Nephron (organoid): ENCODE measurements at regions not wholly inside any gene's neighbourhood (a gene's known extent, or its start where the extent isn't known, plus 50 kb on each side); places are given as distances from the start of the nearest gene placed in this dataset.

ENCODE experiments used
- H3K27ac Mint-ChIP-seq, 3 experiments: 2 replicates each; pipeline ENCODE4 v1.8.0; 2020; ENCODE audit warnings: mixed read lengths in 3 of 3, mild to moderate bottlenecking in 2 of 3, moderate library complexity in 1 of 3
- H3K27me3 Mint-ChIP-seq: 2 replicates; pipeline ENCODE4 v1.8.0; 2021; ENCODE audit warnings: low read depth, mild to moderate bottlenecking, moderate library complexity, mixed read lengths
- H3K36me3 Mint-ChIP-seq: 2 replicates; pipeline ENCODE4 v1.8.0; 2020; ENCODE audit warnings: low read depth, mixed read lengths
- H3K4me1 Mint-ChIP-seq: 2 replicates; pipeline ENCODE4 v1.8.0; 2020; ENCODE audit warnings: mixed read lengths
- H3K4me3 Mint-ChIP-seq, 3 experiments: 2 replicates each; pipeline ENCODE4 v1.8.0; 2020; ENCODE audit warnings: mild to moderate bottlenecking in 3 of 3, mixed read lengths in 3 of 3, moderate library complexity in 2 of 3
- H3K9me3 Mint-ChIP-seq: 2 replicates; pipeline ENCODE4 v1.8.0; 2020; ENCODE audit warnings: mixed read lengths
- TF ChIP-seq, protein P1 (sequence below), 3 experiments: fragments of 200-600 bp; sonication (generic); IDR thresholded peaks; one replicate each; pipeline ENCODE4 v1.5.0; 2021; ENCODE audit warnings: antibody characterized with exemption in 3 of 3; ENCODE audit not compliant: unreplicated experiment in 3 of 3

DNA sequence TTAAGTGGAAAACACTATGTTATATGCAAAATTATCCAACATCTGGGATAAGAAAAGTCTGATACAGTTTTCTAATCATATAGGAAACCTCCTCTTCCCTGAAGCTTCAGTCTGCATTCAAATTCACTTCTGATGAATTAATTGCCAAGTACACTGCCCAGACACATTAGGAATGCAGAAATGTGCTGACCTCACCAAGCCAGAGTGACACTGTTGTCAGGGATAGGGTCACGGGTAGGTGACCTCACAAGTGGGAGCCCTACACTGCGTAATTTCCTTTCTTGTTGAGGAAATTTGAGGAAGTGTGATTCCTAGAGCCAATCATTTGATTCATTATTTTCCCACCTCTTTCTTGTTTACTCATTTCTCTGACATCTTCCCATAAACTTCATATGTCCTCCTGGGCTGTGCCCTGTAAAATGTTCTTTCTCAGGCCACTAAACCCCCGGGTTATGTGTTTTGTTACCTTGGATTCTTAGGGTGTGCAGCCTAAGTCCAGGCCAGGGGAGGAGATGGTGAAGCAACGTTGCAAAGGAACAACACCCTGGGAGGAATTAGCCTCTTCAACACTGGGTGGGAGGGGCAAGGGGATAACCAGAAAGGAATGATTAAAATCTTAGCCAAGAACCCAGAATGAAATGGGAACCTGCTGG lies 411.9 kb downstream of the MTRR start:
- no peak overlapping the region for H3K27ac Mint-ChIP-seq
- no peaks in the 10 kb centered on the region for H3K36me3 Mint-ChIP-seq
- H3K4me3 Mint-ChIP-seq = no peak overlapping the region
- TF ChIP-seq, protein P1, sequence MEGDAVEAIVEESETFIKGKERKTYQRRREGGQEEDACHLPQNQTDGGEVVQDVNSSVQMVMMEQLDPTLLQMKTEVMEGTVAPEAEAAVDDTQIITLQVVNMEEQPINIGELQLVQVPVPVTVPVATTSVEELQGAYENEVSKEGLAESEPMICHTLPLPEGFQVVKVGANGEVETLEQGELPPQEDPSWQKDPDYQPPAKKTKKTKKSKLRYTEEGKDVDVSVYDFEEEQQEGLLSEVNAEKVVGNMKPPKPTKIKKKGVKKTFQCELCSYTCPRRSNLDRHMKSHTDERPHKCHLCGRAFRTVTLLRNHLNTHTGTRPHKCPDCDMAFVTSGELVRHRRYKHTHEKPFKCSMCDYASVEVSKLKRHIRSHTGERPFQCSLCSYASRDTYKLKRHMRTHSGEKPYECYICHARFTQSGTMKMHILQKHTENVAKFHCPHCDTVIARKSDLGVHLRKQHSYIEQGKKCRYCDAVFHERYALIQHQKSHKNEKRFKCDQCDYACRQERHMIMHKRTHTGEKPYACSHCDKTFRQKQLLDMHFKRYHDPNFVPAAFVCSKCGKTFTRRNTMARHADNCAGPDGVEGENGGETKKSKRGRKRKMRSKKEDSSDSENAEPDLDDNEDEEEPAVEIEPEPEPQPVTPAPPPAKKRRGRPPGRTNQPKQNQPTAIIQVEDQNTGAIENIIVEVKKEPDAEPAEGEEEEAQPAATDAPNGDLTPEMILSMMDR (IDR thresholded peaks at IDR 0.05; ENCODE audit: unreplicated experiment in 3 of 3) = no peak
- H3K9me3 Mint-ChIP-seq = peaks cover 10% of the 10 kb centered on the region
- no peaks in the 10 kb centered on the region for H3K27me3 Mint-ChIP-seq
- H3K4me1 Mint-ChIP-seq = no peaks in the 10 kb centered on the region

DNA sequence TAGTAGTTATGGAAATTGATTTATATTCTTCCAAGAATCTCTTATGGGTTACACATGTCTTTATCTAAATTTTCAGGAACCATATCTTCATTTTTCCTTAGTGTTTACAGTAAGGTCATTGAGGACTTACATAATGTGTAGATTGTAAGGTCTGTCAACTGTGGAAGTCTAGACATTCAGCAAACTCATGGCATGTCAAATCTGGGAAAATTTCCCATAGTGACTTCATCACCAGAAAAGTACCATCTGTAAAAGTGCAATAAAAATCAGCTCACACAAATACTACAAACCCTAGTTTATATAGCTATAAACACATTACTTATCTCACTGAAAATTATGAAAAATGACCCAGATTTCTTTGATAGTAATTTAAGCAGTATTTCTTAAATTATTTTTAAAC lies 419.4 kb downstream of the MTRR start:
- Mint-ChIP-seq H3K4me3 (no peak overlapping the region), H3K36me3 (no peaks in the 10 kb centered on the region), H3K27me3 (no peaks in the 10 kb centered on the region), H3K9me3 (peaks cover 6% of the 10 kb centered on the region), H3K4me1 (no peaks in the 10 kb centered on the region), H3K27ac (no peak overlapping the region)
- TF ChIP-seq, protein P1 (IDR thresholded peaks at IDR 0.05; ENCODE audit: unreplicated experiment in 3 of 3) = no peak

DNA sequence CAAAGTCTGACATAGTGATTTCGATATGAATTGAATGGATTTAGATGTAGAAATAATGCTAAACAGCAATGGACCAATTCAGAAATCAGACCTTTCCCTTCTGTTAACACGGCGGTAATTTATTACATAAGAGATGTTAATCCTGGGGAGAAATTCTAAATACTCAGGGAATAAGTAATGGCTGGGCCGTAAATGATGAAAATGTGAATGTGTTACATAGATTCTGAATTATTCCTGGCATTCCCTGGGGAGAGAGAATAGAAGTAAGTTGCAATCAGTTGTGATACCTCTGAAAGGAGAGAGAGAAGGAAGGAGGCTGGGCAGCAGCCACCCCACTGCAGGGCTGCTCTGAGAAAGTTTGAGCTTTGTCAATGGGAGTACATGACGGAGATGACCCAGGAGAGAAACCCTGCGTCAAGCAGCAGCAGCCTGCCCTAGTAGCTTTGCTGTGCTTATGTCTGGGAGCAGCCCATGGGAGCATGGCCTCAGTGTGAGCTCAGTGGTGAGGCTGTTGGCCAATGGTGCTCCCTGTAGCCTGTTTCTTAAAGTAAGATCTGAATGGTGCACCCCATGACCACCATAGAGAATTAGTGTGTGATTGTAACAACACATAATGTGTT lies 420.1 kb downstream of the MTRR start:
- Mint-ChIP-seq H3K4me1 (no peaks in the 10 kb centered on the region), H3K36me3 (no peaks in the 10 kb centered on the region), H3K9me3 (peaks cover 6% of the 10 kb centered on the region), H3K4me3 (no peak overlapping the region), H3K27me3 (no peaks in the 10 kb centered on the region), H3K27ac (no peak overlapping the region)
- TF ChIP-seq, protein P1 (IDR thresholded peaks at IDR 0.05; ENCODE audit: unreplicated experiment in 3 of 3) = no peak

DNA sequence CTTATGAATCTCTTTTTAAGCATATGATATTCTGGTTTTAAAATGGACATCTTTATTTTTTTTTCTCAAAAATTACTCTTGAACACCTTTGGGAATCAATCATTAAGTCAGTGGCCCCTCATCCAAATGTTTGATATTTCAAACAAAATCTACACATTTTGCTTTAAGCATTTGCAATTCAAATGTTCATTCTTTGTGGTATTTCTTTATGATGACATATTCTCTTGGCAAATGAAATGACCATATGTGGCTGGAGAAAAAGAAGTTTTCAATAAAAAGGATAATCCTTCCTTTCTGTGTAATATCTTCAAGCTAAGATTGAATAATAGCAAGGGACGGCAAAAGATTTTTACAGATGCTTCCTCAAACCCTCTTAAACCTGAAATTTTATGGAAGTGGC lies 420.8 kb downstream of the MTRR start:
- Mint-ChIP-seq H3K9me3 (peaks cover 3% of the 10 kb centered on the region), H3K27ac (no peak overlapping the region), H3K4me1 (no peaks in the 10 kb centered on the region), H3K27me3 (no peaks in the 10 kb centered on the region), H3K4me3 (no peak overlapping the region), H3K36me3 (no peaks in the 10 kb centered on the region)
- TF ChIP-seq, protein P1 (IDR thresholded peaks at IDR 0.05; ENCODE audit: unreplicated experiment in 3 of 3) = no peak

DNA sequence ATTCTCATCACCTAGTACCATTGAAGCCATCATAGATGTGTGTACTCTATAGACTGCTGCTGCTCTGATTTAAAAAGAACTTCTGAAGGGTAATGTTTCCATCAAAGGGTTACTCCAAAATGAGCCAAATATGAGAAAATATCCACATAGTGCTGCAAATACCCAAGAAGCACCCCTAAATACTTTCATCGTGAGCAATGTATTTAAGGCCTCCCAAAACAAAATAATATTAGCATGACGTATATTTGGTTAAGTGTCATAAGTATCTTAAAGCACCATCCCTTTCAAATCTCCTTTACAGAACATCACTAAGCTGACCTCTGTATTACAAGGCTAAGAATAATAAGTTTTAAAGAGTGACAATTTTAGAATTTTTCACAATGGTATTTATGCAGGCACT lies 421.8 kb downstream of the MTRR start:
- Mint-ChIP-seq H3K27ac (no peak overlapping the region), H3K9me3 (no peaks in the 10 kb centered on the region), H3K27me3 (no peaks in the 10 kb centered on the region), H3K4me3 (no peak overlapping the region), H3K36me3 (no peaks in the 10 kb centered on the region), H3K4me1 (no peaks in the 10 kb centered on the region)
- TF ChIP-seq, protein P1 (IDR thresholded peaks at IDR 0.05; ENCODE audit: unreplicated experiment in 3 of 3) = no peak

DNA sequence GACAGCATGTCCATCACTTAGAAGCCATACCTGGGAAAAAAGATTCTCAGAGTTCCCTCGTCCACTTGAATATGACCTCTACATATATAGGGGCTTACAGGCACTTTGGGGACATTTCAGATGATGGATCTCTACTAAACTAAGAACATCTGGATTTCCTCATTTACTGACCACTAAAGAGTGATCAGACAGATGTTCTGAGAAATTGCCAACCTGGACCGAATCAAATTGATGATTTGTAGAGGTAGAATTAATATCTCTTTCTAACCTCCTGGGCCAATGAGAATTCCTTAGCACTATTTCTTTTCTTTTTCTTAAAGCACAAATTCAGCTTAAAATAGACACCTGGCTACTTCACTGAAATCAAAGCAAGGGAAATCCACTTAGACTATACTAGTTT lies 422.7 kb downstream of the MTRR start:
- no peaks in the 10 kb centered on the region for H3K4me1 Mint-ChIP-seq
- no peaks in the 10 kb centered on the region for H3K27me3 Mint-ChIP-seq
- no peak overlapping the region for H3K27ac Mint-ChIP-seq

More for the DNA sequence above, 422.7 kb downstream of the MTRR start:
- Mint-ChIP-seq H3K36me3 (no peaks in the 10 kb centered on the region), H3K9me3 (no peaks in the 10 kb centered on the region), H3K4me3 (no peak overlapping the region)
- TF ChIP-seq, protein P1 (IDR thresholded peaks at IDR 0.05; ENCODE audit: unreplicated experiment in 3 of 3) = no peak
